H1 (cell line): ENCODE measurements at regions not wholly inside any gene's neighbourhood (a gene's known extent, or its start where the extent isn't known, plus 50 kb on each side); places are given as distances from the start of the nearest gene placed in this dataset.

ENCODE experiments used
- CTCF ChIA-PET: fragments of 300-600 bp; sonication (Branson Sonifier 250); formaldehyde crosslinking; loops from one replicate; lab custom pipeline; 2021; ENCODE audit not compliant: partially characterized antibody; lab: Charles Lee
- POLR2A ChIA-PET: fragments of 300-600 bp; sonication (Branson Sonifier 250); formaldehyde crosslinking; loops from one replicate; lab custom pipeline; 2021; ENCODE audit warnings: inconsistent platforms; ENCODE audit not compliant: partially characterized antibody; lab: Charles Lee
- DNase-seq, 2 experiments: peaks; one replicate each; pipeline versions ENCODE4 v3.0.0 to v3.0.0-alpha.2; 2010 to 2022; ENCODE audit warnings: low spot score in 2 of 2, low read depth in 1 of 2, mixed read lengths in 1 of 2
- FAIRE-seq: peaks from 2 replicates; lab custom pipeline; 2011; peaks lifted over from hg19 to GRCh38; lab: Jason Lieb, UNC
- H2AFZ ChIP-seq: 2 replicates; pipeline ENCODE4 v1.8.1; 2012; ENCODE audit warnings: low read length, inconsistent platforms
- H2AK5ac ChIP-seq: 2 replicates; pipeline ENCODE4 v1.6.1; 2013; ENCODE audit warnings: low read depth, low read length
- H2BK120ac ChIP-seq: replicated peaks from 2 replicates; pipeline ENCODE3; 2013; ENCODE audit warnings: low read depth, low read length, inconsistent platforms
- H2BK12ac ChIP-seq: 2 replicates; pipeline ENCODE4 v1.6.1; 2013; ENCODE audit warnings: low read depth, low read length
- H2BK15ac ChIP-seq: 2 replicates; pipeline ENCODE4 v1.6.1; 2013; ENCODE audit warnings: low read length
- H2BK20ac ChIP-seq: 2 replicates; pipeline ENCODE4 v1.6.1; 2013; ENCODE audit warnings: low read length
- H2BK5ac ChIP-seq: 2 replicates; pipeline ENCODE4 v1.6.1; 2013; ENCODE audit warnings: low read depth, low read length
- H3K14ac ChIP-seq: 2 replicates; pipeline ENCODE4 v1.6.1; 2013; ENCODE audit warnings: inconsistent platforms; ENCODE audit not compliant: insufficient read length
- H3K18ac ChIP-seq: 2 replicates; pipeline ENCODE4 v1.6.1; 2013; ENCODE audit warnings: low read length; ENCODE audit errors: extremely low read depth
- H3K23ac ChIP-seq: 2 replicates; pipeline ENCODE4 v1.6.1; 2013; ENCODE audit warnings: inconsistent platforms; ENCODE audit not compliant: insufficient read length
- H3K23me2 ChIP-seq: 2 replicates; pipeline ENCODE4 v1.6.1; 2013; ENCODE audit warnings: low read depth, low read length
- H3K27ac ChIP-seq: 2 replicates; pipeline ENCODE4 v1.6.1; 2011; ENCODE audit warnings: low read depth, low read length, inconsistent platforms
- H3K27me3 ChIP-seq, 4 experiments: replicated peaks in 1 of 4; 1 replicate in 1 of 4; 2 replicates in 3 of 4; pipeline versions ENCODE4 v1.6.1 to v1.8.1; 2011 to 2013; ENCODE audit warnings: low read length in 3 of 4, mild to moderate bottlenecking in 3 of 4, inconsistent platforms in 2 of 4, mixed read lengths in 2 of 4, moderate library complexity in 1 of 4; ENCODE audit not compliant: control insufficient read depth in 3 of 4, insufficient read depth in 3 of 4; ENCODE audit errors: extremely low read depth in 1 of 4
- H3K36me3 ChIP-seq, 4 experiments: 2 replicates each; pipeline versions ENCODE4 v1.6.1 to v1.8.1; 2011 to 2013; ENCODE audit warnings: mild to moderate bottlenecking in 4 of 4, low read length in 3 of 4, moderate library complexity in 2 of 4, control low read depth in 1 of 4, inconsistent platforms in 1 of 4; ENCODE audit not compliant: insufficient read depth in 4 of 4, control insufficient read depth in 2 of 4
- H3K4ac ChIP-seq: replicated peaks from 2 replicates; pipeline ENCODE3; 2013; ENCODE audit warnings: low read length, low read depth, mixed read lengths, inconsistent platforms; ENCODE audit not compliant: insufficient read length
- H3K4me1 ChIP-seq, 4 experiments: replicated peaks in 1 of 4; 1 replicate in 1 of 4; 2 replicates in 3 of 4; pipeline versions ENCODE4 v1.6.1 to v1.8.1; 2011 to 2013; ENCODE audit warnings: low read length in 3 of 4, inconsistent platforms in 2 of 4, mixed read lengths in 1 of 4; ENCODE audit not compliant: insufficient read depth in 4 of 4, control insufficient read depth in 3 of 4
- H3K4me2 ChIP-seq, 2 experiments: 2 replicates each; pipeline versions ENCODE4 v1.6.1 to v1.8.1; 2011 to 2013; ENCODE audit warnings: low read depth in 2 of 2, low read length in 2 of 2, control low read depth in 1 of 2, inconsistent platforms in 1 of 2, mild to moderate bottlenecking in 1 of 2; ENCODE audit not compliant: insufficient read depth in 1 of 2
- H3K4me3 ChIP-seq, 4 experiments: fragments of 200-600, 300-600 bp in 1 of 4; sonication (generic), shearing (Covaris generic), sonication (Bioruptor Twin) in 1 of 4; 2 replicates each; pipeline versions ENCODE4 v1.5.1 to v1.8.1; 2011 to 2016; ENCODE audit warnings: low read length in 4 of 4, low read depth in 3 of 4, control low read depth in 2 of 4, inconsistent platforms in 2 of 4, mild to moderate bottlenecking in 2 of 4, mixed read lengths in 1 of 4, moderate library complexity in 1 of 4; ENCODE audit not compliant: insufficient read depth in 2 of 4; ENCODE audit errors: extremely low read depth in 1 of 4
- H3K56ac ChIP-seq: replicated peaks from 2 replicates; pipeline ENCODE3; 2013; ENCODE audit warnings: low read depth, mild to moderate bottlenecking, mixed read lengths, low read length, inconsistent platforms; ENCODE audit not compliant: insufficient read length
- H3K79me1 ChIP-seq: 2 replicates; pipeline ENCODE4 v1.6.1; 2013; ENCODE audit warnings: low read depth, low read length, control low read depth
- H3K79me2 ChIP-seq, 2 experiments: 2 replicates each; pipeline versions ENCODE4 v1.6.1 to v1.8.1; 2012 to 2013; ENCODE audit warnings: low read length in 2 of 2, mild to moderate bottlenecking in 2 of 2, inconsistent platforms in 1 of 2; ENCODE audit not compliant: insufficient read depth in 2 of 2, control insufficient read depth in 1 of 2
- H3K9ac ChIP-seq, 4 experiments: replicated peaks in 1 of 4; 1 replicate in 1 of 4; 2 replicates in 3 of 4; pipeline versions ENCODE4 v1.6.1 to v1.8.1; 2011 to 2013; ENCODE audit warnings: low read depth in 3 of 4, low read length in 3 of 4, control low read depth in 2 of 4, mild to moderate bottlenecking in 2 of 4, moderate library complexity in 2 of 4, inconsistent platforms in 1 of 4; ENCODE audit errors: extremely low read depth in 1 of 4
- H3K9me3 ChIP-seq, 2 experiments: 2 replicates each; pipeline versions ENCODE4 v1.6.1 to v1.8.1; 2012 to 2013; ENCODE audit warnings: mild to moderate bottlenecking in 2 of 2, moderate library complexity in 2 of 2, control low read depth in 1 of 2, inconsistent platforms in 1 of 2, low read depth in 1 of 2, low read length in 1 of 2, mixed read lengths in 1 of 2; ENCODE audit not compliant: insufficient read depth in 2 of 2
- H4K20me1 ChIP-seq, 2 experiments: replicated peaks in 1 of 2; 2 replicates each; pipeline versions ENCODE3 to v1.8.1; 2011 to 2013; ENCODE audit warnings: inconsistent platforms in 2 of 2, low read length in 2 of 2, mild to moderate bottlenecking in 1 of 2; ENCODE audit not compliant: insufficient read depth in 2 of 2, control insufficient read depth in 1 of 2
- H4K5ac ChIP-seq: 2 replicates; pipeline ENCODE4 v1.6.1; 2013; ENCODE audit warnings: low read length, low read depth, mixed read lengths, inconsistent platforms; ENCODE audit not compliant: insufficient read length
- H4K8ac ChIP-seq: 2 replicates; pipeline ENCODE4 v1.8.0; 2013; ENCODE audit warnings: mild to moderate bottlenecking, moderate library complexity, low read length, inconsistent platforms; ENCODE audit not compliant: insufficient read depth; ENCODE audit errors: extremely low read depth
- H4K91ac ChIP-seq: replicated peaks from 2 replicates; pipeline ENCODE3; 2013; ENCODE audit warnings: low read length, mixed read lengths, inconsistent platforms; ENCODE audit not compliant: insufficient read length
- ASH2L ChIP-seq: fragments of 200-600, 300-600 bp; sonication (generic); IDR thresholded peaks from one replicate; pipeline ENCODE4 v1.7.1; 2017; ENCODE audit warnings: low read length
- CBX8 ChIP-seq: fragments of 300-800, 300-1000 bp; sonication (generic); IDR thresholded peaks from 2 replicates; pipeline ENCODE4 v1.7.1; 2016; ENCODE audit warnings: low read depth, low read length, borderline replicate concordance
- HDAC2 ChIP-seq, 2 experiments: fragments of 300-600 bp in 1 of 2; sonication (generic) in 1 of 2; IDR thresholded peaks; 2 replicates each; pipeline ENCODE4 v1.6.1; 2011 to 2012; ENCODE audit warnings: low read depth in 2 of 2, low read length in 2 of 2, mild to moderate bottlenecking in 2 of 2, moderate library complexity in 2 of 2, borderline replicate concordance in 1 of 2, inconsistent platforms in 1 of 2
- JUN ChIP-seq: IDR thresholded peaks from 2 replicates; pipeline ENCODE4 v1.6.1; 2011; ENCODE audit warnings: low read depth, mild to moderate bottlenecking, improper control_type of control experiment, low read length
- SP4 ChIP-seq: IDR thresholded peaks from 2 replicates; pipeline ENCODE4 v1.6.1; 2012; ENCODE audit warnings: low read length, inconsistent platforms
- TAF1 ChIP-seq: IDR thresholded peaks from 2 replicates; pipeline ENCODE4 v1.6.1; 2011; ENCODE audit warnings: mild to moderate bottlenecking, low read depth, low read length
- TBP ChIP-seq: IDR thresholded peaks from 2 replicates; pipeline ENCODE4 v1.6.1; 2011; ENCODE audit warnings: low read depth, low read length, improper control_type of control experiment
- TEAD4 ChIP-seq: IDR thresholded peaks from 2 replicates; pipeline ENCODE4 v1.6.1; 2012; ENCODE audit warnings: low read depth, low read length, inconsistent platforms, mixed read lengths
- WGBS, 2 experiments: shearing (Covaris generic) in 1 of 2; methylation state at CpG; one replicate each; pipeline versions ENCODE4 v1.1.6 to v1.1.7; 2013 to 2015; ENCODE audit warnings: low lambda C conversion rate in 2 of 2, mixed read lengths in 2 of 2, inconsistent platforms in 1 of 2, low coverage in 1 of 2, missing lambda C conversion rate in 1 of 2; ENCODE audit not compliant: insufficient replicate concordance in 2 of 2, insufficient coverage in 1 of 2, insufficient read length in 1 of 2; ENCODE audit errors: extremely low coverage in 1 of 2, missing lambda C conversion rate in 1 of 2; 5-methylcytosine and 5-hydroxymethylcytosine counted together

DNA sequence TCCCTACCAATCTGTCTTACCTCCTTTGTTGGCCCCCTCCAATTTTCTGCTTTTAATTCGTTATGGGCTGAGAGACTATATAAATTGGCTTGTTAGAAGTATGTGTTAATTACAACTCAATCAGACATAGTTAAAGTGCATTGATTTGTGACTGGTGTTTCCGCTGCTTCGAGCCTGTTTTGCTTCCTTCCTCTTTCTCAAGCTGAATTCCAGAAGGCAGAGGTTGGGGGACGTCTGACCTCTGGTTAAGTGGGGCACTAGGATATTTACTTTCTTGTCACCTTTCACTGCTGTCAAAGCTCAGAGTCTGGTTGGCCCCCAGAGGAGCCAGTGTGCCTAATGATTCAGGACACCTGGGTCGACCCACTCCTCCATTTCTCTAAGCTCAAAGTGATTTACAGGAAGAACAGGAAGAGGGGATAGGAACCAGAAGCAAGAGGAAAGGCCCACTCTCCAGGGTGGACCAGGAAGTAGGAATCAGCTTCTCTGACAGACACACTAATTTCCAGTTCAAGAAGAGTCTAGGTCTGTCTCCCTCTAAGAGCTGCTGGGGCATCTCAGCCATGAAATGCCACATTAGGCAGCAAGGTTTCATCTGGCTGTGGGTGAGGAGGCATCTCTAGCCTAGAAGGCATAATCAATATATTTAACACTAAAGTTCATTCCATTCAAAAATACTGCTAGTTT, 397.2 kb upstream of the NPVF start:
- Histone ChIP-seq H3K79me2 (no peaks in the 10 kb centered on the region), H2AK5ac (no peak overlapping the region), H3K36me3 (no peaks in the 10 kb centered on the region), H3K23ac (no peak overlapping the region), H3K9me3 (0 out of 4 replicates have a peak, but pooled peaks cover 0 to 3% of the 10 kb centered on the region in 2 experiments), H4K91ac (no peak overlapping the region), H3K27me3 (no peaks in the 10 kb centered on the region), H2AFZ (peak overlapping the region; percentile 74), H2BK120ac (no peak overlapping the region), H2BK20ac (no peak overlapping the region), H3K4me3 (no peak overlapping the region), H3K4ac (no peak overlapping the region), H3K4me1 (peaks cover 0 to 6% (median 4%) of the 10 kb centered on the region in 4 experiments; a peak in 4 of 7 replicates), H4K20me1 (no peaks in the 10 kb centered on the region), H3K4me2 (no peak overlapping the region)
- FAIRE-seq, result no peak
- CTCF ChIA-PET, result interaction anchor here (0.6 to 0.8 kb wide), 3 partner anchors 10 to 921 kb away, joined by 3 read pairs; no protein-coding TSS in a partner anchor
- TF ChIP-seq TBP (no peak), CBX8 (no peak), ASH2L (no peak), HDAC2 (IDR thresholded peaks at IDR 0.05; ENCODE audit: borderline replicate concordance in 1 of 2, low read depth in 2 of 2, low read length in 2 of 2) (no peak), JUN (no peak), TEAD4 (no peak), SP4 (no peak), TAF1 (no peak)
- TF ChIP-seq, all 59 proteins: peak for 0
- Histone ChIP-seq H3K18ac (no peak overlapping the region), H2BK5ac (no peak overlapping the region), H4K8ac (no peak overlapping the region), H2BK12ac (no peak overlapping the region; the same call in 1 of the 2 replicates), H3K56ac (no peak overlapping the region), H4K5ac (no peak overlapping the region), H3K27ac (no peak overlapping the region), H3K79me1 (no peaks in the 10 kb centered on the region), H3K23me2 (no peaks in the 10 kb centered on the region), H3K14ac (no peak overlapping the region), H3K9ac (no peak overlapping the region), H2BK15ac (no peak overlapping the region)
- no peak for DNase-seq
- POLR2A ChIA-PET, result no interaction called here
- WGBS, 2 experiments, result 79% methylated on average over 5 of the region's 5 CpGs; no CpG with 5 or more reads in 1 of the 2 experiments
